ENCODE measurements at regions not wholly inside any gene's neighbourhood (a gene's known extent, or its start where the extent isn't known, plus 50 kb on each side); places are given as distances from the start of the nearest gene placed in this dataset.

GRCh38 chr12:111143271-111143670, 222.9 kb upstream of the MYL2 start:
- H3K4me3 ChIP-seq, result no peak overlapping the region
- H3K27ac ChIP-seq, result no peak overlapping the region
- H3K9me3 ChIP-seq (ENCODE audit: low read depth), result no peaks in the 10 kb centered on the region
- no peaks in the 10 kb centered on the region for H3K27me3 ChIP-seq
- no peaks in the 10 kb centered on the region for H4K20me1 ChIP-seq (ENCODE audit: insufficient read depth, poor library complexity, severe bottlenecking)
- H3K9me2 ChIP-seq (replicated peaks; ENCODE audit: insufficient read depth), result no peaks in the 10 kb centered on the region
- no peak for TF ChIP-seq EZH2phosphoT487 (IDR thresholded peaks at IDR 0.05; ENCODE audit: low read depth, severe bottlenecking, unreplicated experiment)
- no peak for TF ChIP-seq CTCF (IDR thresholded peaks at IDR 0.05; ENCODE audit: poor library complexity)
- no peak for TF ChIP-seq EZH2 (IDR thresholded peaks at IDR 0.05; ENCODE audit: borderline replicate concordance)
- H3K36me3 ChIP-seq (replicated peaks; ENCODE audit: insufficient read depth, low read depth), result no peaks in the 10 kb centered on the region
- DNase-seq (ENCODE audit: low spot score), result no peak
- H3K79me2 ChIP-seq, result no peaks in the 10 kb centered on the region
- no peak overlapping the region for H3K4me2 ChIP-seq
- WGBS (ENCODE audit: low lambda C conversion rate, missing lambda C conversion rate), result 67% methylated on average over 11 of the region's 11 CpGs
- H3K4me1 ChIP-seq (ENCODE audit: insufficient read depth), result no peaks in the 10 kb centered on the region
- H2AFZ ChIP-seq, result no peak overlapping the region

- WGBS (ENCODE audit: low lambda C conversion rate, missing lambda C conversion rate), result 65% methylated on average over 1 of the region's 1 CpG
- Histone ChIP-seq H3K79me2 (no peaks in the 10 kb centered on the region), H3K4me2 (no peak overlapping the region), H3K9me3 (ENCODE audit: low read depth) (no peaks in the 10 kb centered on the region), H3K9me2 (replicated peaks; ENCODE audit: insufficient read depth) (no peaks in the 10 kb centered on the region), H3K27me3 (no peaks in the 10 kb centered on the region), H3K4me3 (no peak overlapping the region), H3K36me3 (replicated peaks; ENCODE audit: insufficient read depth, low read depth) (no peaks in the 10 kb centered on the region), H2AFZ (no peak overlapping the region), H3K27ac (no peak overlapping the region), H3K4me1 (ENCODE audit: insufficient read depth) (no peaks in the 10 kb centered on the region), H4K20me1 (ENCODE audit: insufficient read depth, poor library complexity, severe bottlenecking) (no peaks in the 10 kb centered on the region)
- TF ChIP-seq EZH2 (IDR thresholded peaks at IDR 0.05; ENCODE audit: borderline replicate concordance) (no peak), CTCF (IDR thresholded peaks at IDR 0.05; ENCODE audit: poor library complexity) (no peak)
- no peak for DNase-seq (ENCODE audit: low spot score)
Observed at GRCh38 chr12:111141205-111141604, 220.8 kb upstream of the MYL2 start.

- no peaks in the 10 kb centered on the region for H3K36me3 ChIP-seq (replicated peaks; ENCODE audit: insufficient read depth, low read depth)
- no peaks in the 10 kb centered on the region for H4K20me1 ChIP-seq (ENCODE audit: insufficient read depth, poor library complexity, severe bottlenecking)
- H3K9me3 ChIP-seq (ENCODE audit: low read depth), result no peaks in the 10 kb centered on the region
- no peaks in the 10 kb centered on the region for H3K79me2 ChIP-seq
- no peaks in the 10 kb centered on the region for H3K4me1 ChIP-seq (ENCODE audit: insufficient read depth)
- 88% methylated on average over 8 of the region's 8 CpGs for WGBS (ENCODE audit: low lambda C conversion rate, missing lambda C conversion rate)
- H3K27me3 ChIP-seq, result no peaks in the 10 kb centered on the region
- H3K27ac ChIP-seq, result no peak overlapping the region
- DNase-seq (ENCODE audit: low spot score), result no peak
- no peak overlapping the region for H2AFZ ChIP-seq
- TF ChIP-seq CTCF (IDR thresholded peaks at IDR 0.05; ENCODE audit: poor library complexity), result no peak
- TF ChIP-seq EZH2phosphoT487 (IDR thresholded peaks at IDR 0.05; ENCODE audit: low read depth, severe bottlenecking, unreplicated experiment), result no peak
- no peaks in the 10 kb centered on the region for H3K9me2 ChIP-seq (replicated peaks; ENCODE audit: insufficient read depth)
- no peak overlapping the region for H3K4me3 ChIP-seq
- no peak overlapping the region for H3K4me2 ChIP-seq
Observed at GRCh38 chr12:111138016-111138415, 217.6 kb upstream of the MYL2 start.

GRCh38 chr12:111135293-111135832, 215.0 kb upstream of the MYL2 start:
- 98% methylated on average over 5 of the region's 5 CpGs for WGBS (ENCODE audit: low lambda C conversion rate, missing lambda C conversion rate)
- H3K36me3 ChIP-seq (replicated peaks; ENCODE audit: insufficient read depth, low read depth), result no peaks in the 10 kb centered on the region

More at GRCh38 chr12:111135293-111135832, 215.0 kb upstream of the MYL2 start:
- no peak overlapping the region for H3K4me2 ChIP-seq
- H3K27me3 ChIP-seq, result no peaks in the 10 kb centered on the region
- no peaks in the 10 kb centered on the region for H3K79me2 ChIP-seq
- no peak for DNase-seq (ENCODE audit: low spot score)
- H3K9me3 ChIP-seq (ENCODE audit: low read depth), result no peaks in the 10 kb centered on the region
- no peak overlapping the region for H3K4me3 ChIP-seq
- H4K20me1 ChIP-seq (ENCODE audit: insufficient read depth, poor library complexity, severe bottlenecking), result no peaks in the 10 kb centered on the region
- H3K27ac ChIP-seq, result no peak overlapping the region
- H3K9me2 ChIP-seq (replicated peaks; ENCODE audit: insufficient read depth), result no peaks in the 10 kb centered on the region
- no peaks in the 10 kb centered on the region for H3K4me1 ChIP-seq (ENCODE audit: insufficient read depth)
- no peak overlapping the region for H2AFZ ChIP-seq
- TF ChIP-seq CTCF (IDR thresholded peaks at IDR 0.05; ENCODE audit: poor library complexity) (no peak), EZH2 (IDR thresholded peaks at IDR 0.05; ENCODE audit: borderline replicate concordance) (no peak), EZH2phosphoT487 (IDR thresholded peaks at IDR 0.05; ENCODE audit: low read depth, severe bottlenecking, unreplicated experiment) (no peak)

All from hepatocyte (in vitro differentiated cells).